ENCODE measurements at regions not wholly inside any gene's neighbourhood (a gene's known extent, or its start where the extent isn't known, plus 50 kb on each side); places are given as distances from the start of the nearest gene placed in this dataset.

GRCh38 chr7:21029006-21029405, 242.3 kb upstream of the SP8 start:
- Histone ChIP-seq H3K79me2 (ENCODE audit: control insufficient read depth, insufficient read depth, low read length) (no peaks in the 10 kb centered on the region), H3K36me3 (ENCODE audit: control insufficient read depth in 2 of 2, extremely low read depth in 1 of 2, insufficient read depth in 2 of 2, low read length in 2 of 2) (no peaks in the 10 kb centered on the region), H3K4me2 (ENCODE audit: insufficient read depth, low read length) (no peak overlapping the region), H3K27me3 (ENCODE audit: control insufficient read depth in 2 of 2, insufficient read depth in 2 of 2, low read length in 2 of 2) (peaks cover 0 to 1% of the 10 kb centered on the region in 2 experiments), H3K4me3 (replicated peaks in 1 of 3; ENCODE audit: insufficient read depth in 1 of 3, low read depth in 1 of 3, low read length in 3 of 3) (no peak overlapping the region), H3K27ac (ENCODE audit: insufficient read depth, low read depth, low read length) (no peak overlapping the region), H3K4me1 (ENCODE audit: control insufficient read depth, extremely low read depth, insufficient read depth, low read length) (no peaks in the 10 kb centered on the region), H4K20me1 (replicated peaks; ENCODE audit: control insufficient read depth, extremely low read depth, insufficient read depth, low read length) (no peaks in the 10 kb centered on the region), H3K9ac (replicated peaks; ENCODE audit: extremely low read depth, insufficient read depth, low read length) (no peak overlapping the region), H3K9me1 (replicated peaks; ENCODE audit: control insufficient read depth, extremely low read depth, insufficient read depth, low read length) (no peaks in the 10 kb centered on the region), H3K9me3 (replicated peaks; ENCODE audit: control insufficient read depth, insufficient read depth, low read length) (no peaks in the 10 kb centered on the region), H2AFZ (ENCODE audit: low read depth, low read length) (no peak overlapping the region)
- DNase-seq (ENCODE audit: low read depth, low spot score) (no peak), FAIRE-seq (no peak)
- dilution Hi-C loops (cut with MboI; ENCODE audit: extremely low pct_ligation_motif_present, low sequenced_read_pairs) (no loop called here), intact Hi-C loops (cut with micrococcal nuclease) (no loop called here)
- ChIA-PET CTCF (interaction anchor here (1.4 kb wide), 1 partner anchor 28 kb away, joined by 3 read pairs; no protein-coding TSS in a partner anchor), POLR2A (no interaction called here)
- BruUV-seq (replicated peaks) = no TSS peak
- TF ChIP-seq POLR2A (IDR thresholded peaks at IDR 0.05; ENCODE audit: low read depth, low read length) (no peak), GATA2 (IDR thresholded peaks at IDR 0.05; ENCODE audit: insufficient read depth, insufficient read length, low read depth, low read length) (no peak), FOS (IDR thresholded peaks at IDR 0.05; ENCODE audit: borderline replicate concordance, insufficient read depth, low read length) (no peak), EZH2 (IDR thresholded peaks at IDR 0.05; ENCODE audit: borderline replicate concordance, low read depth, low read length, severe bottlenecking) (no peak), MAX (IDR thresholded peaks at IDR 0.05; ENCODE audit: insufficient read depth, insufficient read length) (no peak), JUN (IDR thresholded peaks at IDR 0.05; ENCODE audit: borderline replicate concordance, insufficient read depth, insufficient read length, low read depth) (no peak), POLR2AphosphoS5 (IDR thresholded peaks at IDR 0.05; ENCODE audit: insufficient read depth, low read depth, low read length) (no peak), CTCF (IDR thresholded peaks at IDR 0.05; ENCODE audit: extremely low read depth in 1 of 2, insufficient read depth in 1 of 2, low read depth in 1 of 2, low read length in 2 of 2) (no peak), MYC (IDR thresholded peaks at IDR 0.05; ENCODE audit: low read depth, low read length) (no peak)

All from endothelial cell of umbilical vein (primary cell).